Ecto neural progenitor cell (in vitro differentiated cells): ENCODE measurements at regions not wholly inside any gene's neighbourhood (a gene's known extent, or its start where the extent isn't known, plus 50 kb on each side); places are given as distances from the start of the nearest gene placed in this dataset.

Experiments used
- DNase-seq: peaks from one replicate; pipeline ENCODE4 v3.0.0-alpha.2; 2018; ENCODE audit warnings: low spot score

DNA sequence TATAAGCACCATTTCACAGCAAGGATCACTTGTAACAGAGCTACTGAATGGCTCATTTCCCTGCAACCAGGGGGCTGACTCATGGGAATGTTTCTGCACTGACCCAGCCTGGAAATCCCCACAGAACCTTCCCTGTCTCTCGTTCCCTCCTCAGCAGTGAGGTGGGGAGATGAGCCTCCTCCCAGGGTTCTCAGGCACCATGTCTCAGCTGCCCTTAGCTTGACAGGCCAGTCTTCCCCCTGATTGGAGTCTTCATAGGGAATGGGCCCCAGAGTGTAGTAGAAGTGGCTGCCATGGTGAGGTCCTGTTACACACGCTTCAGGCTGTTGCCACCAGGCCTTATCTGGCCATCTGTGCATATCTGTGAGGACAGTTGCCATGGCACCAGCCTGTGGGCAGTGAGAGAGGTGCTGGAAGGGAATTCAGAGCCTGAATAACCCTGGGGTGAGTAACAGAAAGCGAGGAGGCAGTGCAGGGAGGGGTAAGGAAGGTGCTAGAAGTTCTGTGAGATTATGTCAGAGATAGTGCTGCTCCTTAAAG lies 324.4 kb downstream of the ENC1 start:
- DNase-seq: peak; percentile 52

DNA sequence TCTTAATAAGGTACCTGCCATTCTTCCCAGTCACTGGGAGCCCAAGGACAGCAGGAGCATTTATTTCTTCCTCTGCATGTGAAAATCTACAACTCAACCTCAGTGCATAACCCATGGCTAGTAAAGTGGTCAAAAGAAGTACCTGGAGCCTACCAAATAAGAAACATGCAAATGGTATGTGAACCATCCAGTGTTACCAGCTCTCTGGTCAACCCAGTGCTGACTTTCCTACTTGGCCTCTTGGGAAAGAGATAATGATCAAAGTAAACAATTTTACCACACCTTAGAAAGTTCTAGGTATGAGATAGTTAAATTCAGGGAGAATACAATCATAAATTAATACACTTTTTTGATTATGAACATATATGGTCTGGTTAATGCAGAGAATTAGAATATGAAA lies 325.6 kb downstream of the ENC1 start:
- DNase-seq: no peak

DNA sequence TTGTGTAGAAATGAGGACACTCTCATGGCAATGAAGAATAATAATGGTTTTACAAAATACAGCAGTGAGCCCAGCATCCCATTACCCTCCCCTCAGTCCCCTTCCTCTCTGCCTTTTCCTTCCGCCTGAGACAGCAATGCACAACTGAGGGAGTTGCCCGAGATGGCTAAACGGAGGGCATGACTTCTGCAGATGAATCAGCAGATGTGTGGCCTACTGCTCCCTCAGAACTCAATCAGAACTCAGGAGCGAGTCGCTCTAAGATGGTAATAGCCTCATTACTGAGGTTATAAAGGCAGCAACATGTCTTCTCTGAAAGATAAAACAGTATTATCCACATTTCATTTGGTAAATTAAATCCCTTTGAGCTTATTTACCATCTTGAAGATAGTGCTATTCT lies 326.6 kb downstream of the ENC1 start:
- no peak for DNase-seq

DNA sequence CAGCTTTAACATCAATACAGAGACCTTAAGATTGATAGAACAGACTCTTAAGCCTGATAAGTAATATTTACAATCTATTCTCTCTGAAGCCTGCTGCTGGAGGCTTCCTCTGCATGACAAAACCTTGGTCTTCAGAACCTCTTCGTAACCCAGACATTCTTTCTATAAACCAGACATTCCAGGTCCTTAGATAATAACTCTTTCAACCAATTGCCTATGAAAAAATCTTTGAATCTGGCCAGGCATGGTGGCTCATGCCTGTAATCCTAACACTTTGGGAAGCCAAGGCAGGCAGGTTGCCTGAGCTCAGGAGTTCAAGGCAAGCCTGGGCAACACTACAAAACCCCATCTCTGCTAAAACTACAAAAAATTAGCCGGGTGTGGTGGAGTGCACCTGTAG lies 327.8 kb downstream of the ENC1 start:
- DNase-seq: no peak

DNA sequence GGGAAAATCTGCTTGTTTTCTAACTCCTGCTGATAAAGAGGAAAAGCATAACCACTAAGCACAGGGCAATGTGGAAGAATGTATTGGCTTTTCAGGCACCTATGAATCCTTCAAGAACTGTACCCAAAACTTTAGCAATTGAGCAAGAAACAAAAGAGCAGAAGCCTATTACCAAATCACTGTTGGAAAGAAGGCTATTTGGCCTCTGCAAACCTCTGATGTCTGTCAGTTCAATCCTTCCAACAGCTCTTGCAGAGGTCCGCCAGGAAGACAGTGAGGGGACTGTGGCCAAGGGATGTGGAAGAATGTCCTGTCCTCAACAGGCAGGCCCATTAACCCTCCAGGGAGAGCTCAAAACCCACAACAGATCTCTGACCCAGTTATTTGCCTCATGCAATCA lies 328.6 kb downstream of the ENC1 start:
- no peak for DNase-seq

DNA sequence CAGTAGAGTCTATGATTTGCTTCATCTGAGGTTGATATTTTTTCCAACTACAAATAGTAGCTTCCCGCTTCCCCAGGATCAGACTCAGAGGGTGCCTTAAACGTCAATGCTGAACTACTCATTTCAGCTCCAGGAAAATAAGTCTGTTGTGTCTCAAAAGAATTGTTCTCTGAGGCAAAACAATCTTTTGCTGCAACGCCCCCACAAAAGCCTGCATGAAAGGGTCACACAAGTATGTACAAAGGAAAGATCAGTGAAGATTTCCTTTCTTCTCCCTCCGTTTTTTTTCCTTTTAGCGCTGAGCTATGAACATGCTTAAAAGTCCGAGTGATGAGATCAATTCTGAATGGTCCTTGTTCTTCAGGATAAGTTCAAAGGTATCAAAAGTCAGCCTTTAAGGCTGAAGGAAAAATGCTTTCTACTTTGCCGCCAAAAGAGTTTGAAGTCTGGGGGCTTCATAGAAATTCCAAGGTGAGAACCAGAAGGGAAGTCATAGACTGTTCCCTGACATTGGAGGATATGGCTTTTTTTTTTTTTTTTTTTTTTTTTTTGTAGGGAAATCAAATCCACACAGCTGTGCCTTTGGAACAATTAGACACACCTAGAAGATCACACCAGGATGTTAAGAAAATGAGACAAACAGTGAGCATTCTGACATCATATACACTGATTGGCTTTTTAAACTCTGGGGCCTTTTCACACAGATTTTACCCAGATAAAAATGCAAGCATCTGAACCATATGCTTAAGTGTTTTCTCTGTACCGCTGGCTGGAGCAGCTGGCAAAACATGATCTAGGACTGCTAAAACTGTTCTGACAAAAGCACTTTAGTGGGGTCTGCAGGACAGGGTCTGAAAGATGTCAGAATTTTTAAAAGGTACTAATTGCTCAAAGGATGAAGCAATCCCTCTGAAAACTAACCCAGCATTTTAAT lies 329.3 kb downstream of the ENC1 start:
- DNase-seq: no peak

DNA sequence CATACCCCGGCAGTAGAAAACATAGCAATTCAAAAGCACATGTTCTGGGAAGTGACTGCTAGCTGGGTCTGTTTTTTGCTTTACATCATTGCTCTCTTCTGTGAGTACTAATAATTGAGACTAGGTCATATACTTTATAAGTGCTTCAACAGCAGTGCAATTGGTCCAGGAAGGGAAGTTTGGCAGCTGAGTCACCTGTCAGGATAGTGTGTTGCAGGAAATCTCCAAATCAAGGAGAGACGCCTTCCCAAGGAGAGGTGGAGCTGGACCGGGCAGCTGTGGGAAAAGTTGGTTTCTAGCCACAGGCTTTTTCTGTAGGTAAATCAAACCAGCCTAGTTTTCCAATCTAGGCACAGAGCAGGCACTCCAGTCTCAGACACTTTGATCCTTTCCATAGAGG lies 330.1 kb downstream of the ENC1 start:
- DNase-seq: no peak

DNA sequence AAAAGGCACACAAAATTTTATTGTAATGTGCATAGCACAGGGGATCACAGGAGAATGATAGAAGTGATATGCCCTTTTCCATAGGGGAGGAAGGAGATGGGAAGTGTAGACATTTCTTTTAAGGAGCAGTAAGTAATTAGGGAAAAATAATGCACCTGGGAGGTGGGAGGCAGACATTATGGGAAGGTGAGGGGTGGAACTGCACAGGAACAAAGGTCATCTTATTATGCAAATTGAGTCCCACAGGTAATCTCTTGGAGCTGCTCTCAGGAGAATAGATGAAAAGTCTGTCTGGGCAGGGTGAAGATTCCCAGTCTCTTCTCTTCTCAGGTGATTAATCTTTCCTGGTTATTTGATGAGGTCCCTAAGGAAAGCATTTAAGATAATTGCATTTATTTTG lies 331.5 kb downstream of the ENC1 start:
- no peak for DNase-seq

DNA sequence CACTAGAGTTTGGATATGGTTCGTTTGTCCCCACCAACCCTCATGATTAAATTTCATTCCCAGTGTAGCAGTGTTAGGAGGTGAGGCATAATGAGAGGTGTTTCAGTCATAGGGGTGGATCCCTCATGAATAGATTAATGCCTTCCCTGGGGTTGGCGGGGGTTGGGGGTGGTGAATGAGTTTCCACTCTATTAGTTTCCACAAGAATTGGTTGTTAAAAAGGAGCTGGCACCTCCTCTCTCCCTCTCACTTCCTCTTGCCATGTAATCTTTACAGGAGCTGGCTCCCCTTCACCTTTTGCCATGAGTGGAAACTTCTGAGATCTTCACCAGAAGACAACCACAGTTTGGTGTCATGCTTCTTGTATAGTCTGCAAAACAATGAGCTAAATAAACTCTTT lies 333.7 kb downstream of the ENC1 start:
- no peak for DNase-seq

DNA sequence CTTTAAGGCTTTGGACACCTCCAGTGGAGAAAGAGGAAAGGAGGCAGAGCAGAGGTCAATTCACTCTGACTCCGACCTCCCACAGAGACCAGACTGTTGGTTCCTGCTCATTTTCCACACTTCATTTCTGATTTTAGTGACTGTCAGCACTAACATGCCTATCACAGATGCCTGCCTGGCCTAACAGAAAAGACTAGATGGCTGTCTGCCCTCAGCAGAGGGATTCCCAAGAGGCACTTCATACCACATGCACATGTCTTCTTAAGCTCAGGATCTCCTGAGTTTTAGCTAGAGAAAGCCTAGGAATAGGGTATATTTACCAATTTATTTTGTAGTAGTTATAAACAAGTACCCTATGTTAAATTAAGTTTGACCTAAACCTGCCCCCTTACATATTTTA lies 336.0 kb downstream of the ENC1 start:
- no peak for DNase-seq

DNA sequence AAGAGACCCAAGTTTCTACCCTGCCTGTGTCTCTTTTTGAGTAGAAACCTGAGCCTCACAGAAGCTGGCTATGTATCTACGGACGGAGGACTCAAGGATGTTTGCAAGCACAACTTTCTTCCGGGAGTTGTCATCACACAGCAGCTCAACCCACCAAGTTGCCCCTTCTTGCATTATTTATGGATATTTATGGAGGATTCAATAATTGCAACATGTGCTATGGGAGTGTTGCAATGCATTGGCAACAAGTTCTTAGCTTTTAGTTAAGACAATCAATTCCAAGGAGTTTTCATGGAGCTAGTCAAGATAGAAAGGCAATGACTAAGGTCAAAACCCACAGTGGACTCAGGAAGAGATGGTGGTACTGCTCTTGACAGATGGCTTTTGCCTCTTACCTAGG lies 336.9 kb downstream of the ENC1 start:
- no peak for DNase-seq

DNA sequence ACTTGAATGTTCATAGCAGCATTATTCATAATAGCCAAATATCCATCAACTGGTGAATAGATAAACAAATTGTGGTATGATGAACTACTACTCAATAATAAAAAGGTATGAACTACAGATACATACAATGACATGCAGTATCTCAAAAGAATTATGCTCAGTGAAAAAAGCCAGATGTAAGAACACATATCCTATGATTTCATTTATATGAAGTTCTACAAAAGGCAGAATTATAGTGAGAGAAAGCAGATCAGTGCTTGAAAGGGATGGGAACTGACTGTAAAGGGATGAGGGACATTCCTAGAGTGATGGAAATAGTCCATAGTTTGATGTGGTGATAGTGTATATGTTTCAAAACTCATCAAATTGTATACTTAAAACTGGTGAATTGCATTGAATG lies 339.0 kb downstream of the ENC1 start:
- no peak for DNase-seq

DNA sequence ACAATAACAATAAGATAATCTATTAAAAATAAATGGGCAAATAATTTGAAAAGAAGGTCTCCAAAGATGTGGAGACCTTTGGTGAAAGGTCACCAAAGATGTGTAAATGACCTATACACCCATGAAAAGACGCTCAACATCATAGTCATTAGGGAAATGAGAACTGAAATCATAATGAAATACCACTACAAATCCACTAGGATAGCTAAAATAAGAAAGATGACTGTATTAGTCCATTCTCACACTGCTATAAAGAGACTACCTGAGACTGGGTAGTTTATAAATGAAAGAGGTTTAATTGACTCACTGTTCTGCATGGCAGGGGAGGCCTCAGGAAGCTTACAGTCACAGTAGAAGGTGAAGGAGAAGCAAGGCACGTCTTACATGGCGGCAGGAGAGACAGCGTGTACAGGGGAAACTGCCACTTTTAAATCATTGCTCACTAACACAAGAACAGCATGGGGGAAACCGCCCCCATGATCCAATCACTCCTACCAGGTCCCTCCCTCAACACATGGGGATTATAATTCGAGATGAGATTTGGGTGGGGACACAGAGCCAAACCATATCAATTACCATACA lies 339.6 kb downstream of the ENC1 start:
- no peak for DNase-seq

DNA sequence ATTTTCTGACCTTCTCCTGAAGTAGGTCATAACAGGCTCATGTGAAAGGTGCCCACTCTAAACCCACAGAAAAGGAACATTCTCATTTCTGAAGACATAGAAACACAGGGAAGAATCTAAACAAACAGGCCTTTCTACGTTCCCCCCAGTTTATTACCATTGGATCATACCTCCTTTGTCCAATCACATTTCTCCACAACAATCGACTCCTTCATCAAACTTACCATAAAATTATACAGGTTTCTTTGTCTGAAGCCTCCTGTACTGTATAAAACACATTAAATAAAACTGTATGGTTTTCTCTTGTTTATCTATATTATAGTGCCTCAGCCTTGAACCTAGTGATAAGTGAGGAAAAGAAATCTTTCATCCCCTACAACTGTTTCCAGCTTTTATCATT lies 340.7 kb downstream of the ENC1 start:
- DNase-seq: no peak

DNA sequence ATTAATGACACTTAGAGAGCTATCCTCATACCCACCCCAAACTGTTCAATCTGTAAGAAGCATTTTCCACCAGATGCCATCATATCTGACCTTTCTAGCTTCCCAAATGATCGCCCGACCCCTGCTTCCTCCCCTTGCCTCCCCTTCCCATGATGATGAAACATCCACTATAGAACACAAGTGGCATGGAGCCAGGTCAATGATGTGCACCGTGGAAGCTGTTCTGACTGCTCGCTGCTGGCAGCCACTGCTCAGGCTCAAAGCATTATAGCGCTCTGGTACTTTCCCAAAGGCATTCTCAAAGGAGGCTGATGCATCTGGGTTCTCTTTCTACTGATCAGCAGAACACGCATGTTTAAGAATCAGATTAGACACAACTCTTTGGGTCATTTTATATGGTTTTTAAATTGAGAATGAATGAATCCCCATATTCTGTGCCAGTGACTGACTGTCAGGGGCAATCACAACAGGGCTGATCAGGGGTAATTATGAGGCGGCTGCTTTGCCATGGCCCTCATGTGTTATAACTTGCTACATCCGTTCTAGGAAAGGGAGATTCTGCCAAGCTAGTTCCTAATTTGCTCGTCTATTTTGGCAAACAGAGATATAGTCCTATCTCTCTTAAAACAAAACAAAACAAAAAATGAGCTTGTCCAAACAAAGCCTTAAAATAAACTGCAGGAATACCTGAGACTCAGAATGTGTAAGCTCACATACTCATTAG lies 343.7 kb downstream of the ENC1 start:
- DNase-seq: no peak

DNA sequence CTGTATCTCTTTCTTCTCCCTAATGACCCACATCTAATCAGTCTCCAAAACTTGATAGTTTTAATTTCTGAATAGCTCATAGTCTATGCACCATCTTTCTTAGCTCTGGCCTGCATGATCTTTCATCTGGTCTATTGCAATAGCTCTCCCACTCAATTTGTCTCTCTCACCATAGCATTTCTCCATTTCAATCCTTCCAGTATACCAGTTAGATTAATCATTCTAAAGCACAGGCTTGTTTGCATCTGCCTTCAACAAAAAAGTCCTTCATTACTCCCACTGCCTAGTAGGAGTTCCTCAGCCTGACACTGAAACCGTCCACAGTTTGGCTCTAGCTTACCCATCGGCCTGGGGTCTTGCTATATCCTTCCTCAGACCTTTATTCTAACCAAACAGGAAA lies 344.9 kb downstream of the ENC1 start:
- no peak for DNase-seq

DNA sequence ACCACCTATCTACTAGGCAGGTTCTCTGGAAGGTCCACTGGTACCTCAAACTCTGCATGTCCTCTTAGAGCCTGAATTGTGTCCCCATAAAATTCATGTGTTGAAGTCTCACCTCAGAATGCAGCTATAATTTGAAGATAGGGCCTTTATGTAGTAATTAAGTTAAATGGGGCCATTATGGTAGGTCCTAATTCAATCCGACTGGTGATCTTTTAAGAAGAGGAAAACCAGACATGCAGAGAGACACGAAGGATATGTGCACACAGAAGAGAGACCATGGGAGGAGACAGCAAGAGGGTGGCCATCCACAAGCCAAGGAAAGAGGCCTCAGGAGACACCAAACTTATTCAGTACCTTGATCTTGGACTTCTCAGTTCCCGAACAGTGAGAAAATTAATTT lies 345.4 kb downstream of the ENC1 start:
- no peak for DNase-seq

DNA sequence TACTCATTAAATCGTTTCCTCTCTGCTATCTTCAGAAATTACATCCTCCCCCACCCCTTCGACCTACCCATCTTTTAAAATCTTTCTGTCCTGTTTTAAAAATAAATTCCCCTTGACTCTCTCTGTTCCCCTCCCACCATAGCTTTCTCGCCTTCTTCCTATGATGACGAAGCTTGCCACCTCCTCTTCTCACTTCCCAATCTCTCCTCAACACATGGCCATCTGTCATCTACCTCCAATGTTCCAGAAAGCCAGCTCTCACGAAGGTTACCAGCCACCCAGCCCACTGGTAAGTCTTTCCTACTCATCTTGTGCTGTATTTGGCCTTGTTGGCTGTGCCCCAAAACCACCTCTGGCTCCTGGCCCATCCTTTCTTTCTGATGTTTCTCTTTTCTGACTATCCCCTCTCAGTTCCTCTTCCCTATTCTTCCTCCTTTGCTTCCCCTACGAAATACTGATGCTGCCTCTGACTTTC lies 346.3 kb downstream of the ENC1 start:
- no peak for DNase-seq

DNA sequence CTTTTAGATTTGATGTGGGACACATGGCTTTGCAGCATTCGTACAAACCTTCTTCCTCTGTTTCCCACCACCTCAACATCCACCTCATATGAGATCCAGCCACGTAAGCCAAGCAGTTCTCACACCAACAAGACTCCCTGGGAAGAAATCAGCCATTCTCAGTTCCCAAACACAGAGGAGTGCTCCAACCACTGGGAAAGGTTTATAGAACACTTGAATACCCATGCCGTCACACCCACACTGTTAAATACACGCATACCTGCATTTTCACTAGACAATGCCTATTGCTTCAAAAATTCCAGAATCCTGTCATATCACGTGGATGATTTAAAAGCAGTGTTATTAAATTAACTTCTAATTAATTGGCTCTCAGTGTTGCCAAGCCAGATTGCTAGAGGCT lies 347.3 kb downstream of the ENC1 start:
- DNase-seq: no peak

DNA sequence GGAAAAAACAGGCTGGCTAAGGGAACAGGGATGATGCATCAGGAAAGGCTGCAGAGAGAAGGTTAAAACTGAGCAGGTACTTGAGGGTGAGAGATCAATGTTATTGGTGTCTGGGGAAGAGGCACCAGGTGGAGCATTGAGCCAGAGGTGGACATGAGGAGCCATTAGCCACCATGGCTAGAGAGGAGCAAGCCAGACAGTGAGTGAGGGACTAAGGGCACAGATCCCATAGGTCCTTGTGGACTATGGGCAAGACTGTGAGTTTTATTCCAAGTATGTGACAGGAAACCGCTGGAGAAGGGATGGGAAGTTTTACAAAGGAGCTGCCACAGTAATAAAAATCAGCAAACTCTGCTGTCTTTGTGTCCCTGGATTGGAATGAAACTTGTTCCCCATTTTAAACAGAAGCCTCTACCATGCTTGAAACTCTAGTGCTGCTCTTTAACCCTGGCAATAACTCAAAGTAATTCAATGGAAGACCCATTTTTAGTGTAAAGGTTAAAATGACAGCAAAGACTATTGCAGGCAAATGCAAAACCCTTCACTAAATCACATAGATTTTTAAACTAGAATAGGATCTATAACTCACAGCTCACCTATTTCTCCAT lies 349.8 kb downstream of the ENC1 start:
- no peak for DNase-seq

DNA sequence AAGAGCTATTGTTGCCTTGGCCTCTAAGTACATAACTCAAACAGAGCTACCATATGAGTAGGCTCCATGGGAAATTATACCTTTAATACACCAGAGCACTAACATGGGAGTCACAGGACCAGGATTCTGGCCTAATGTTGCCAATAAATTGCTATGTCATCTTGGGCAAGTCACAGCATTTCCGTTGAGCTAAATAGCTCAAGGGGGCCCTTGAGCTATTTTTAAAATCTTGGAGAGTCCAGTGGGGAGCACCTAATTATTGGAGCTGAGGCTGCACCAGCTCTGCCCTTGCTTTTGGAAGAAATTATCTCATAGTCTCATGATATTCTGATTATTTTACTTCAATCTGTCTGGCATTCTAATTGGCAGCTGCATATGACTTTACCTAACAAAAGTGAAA lies 350.8 kb downstream of the ENC1 start:
- DNase-seq: no peak

DNA sequence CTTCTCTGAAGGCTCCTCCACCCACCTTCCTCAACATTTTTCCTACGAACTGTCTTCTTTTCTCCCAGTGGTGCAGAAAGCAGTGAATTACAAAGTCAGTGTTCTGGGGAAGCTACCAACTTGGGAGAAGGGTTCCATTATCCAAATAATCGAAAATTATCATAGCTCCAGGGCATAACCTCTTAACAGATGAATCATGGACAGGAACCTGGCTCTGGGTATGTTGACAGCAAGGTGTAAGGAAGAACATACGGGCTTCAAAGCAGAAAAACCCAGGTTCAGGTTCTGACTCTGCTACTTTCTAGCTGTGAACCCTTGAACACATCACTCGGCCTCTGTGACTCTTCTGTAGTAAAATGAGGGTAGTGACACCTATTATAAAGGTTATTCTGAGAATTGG lies 351.3 kb downstream of the ENC1 start:
- DNase-seq: no peak
